Ovary (tissue), 7 donors: ENCODE measurements at regions not wholly inside any gene's neighbourhood (a gene's known extent, or its start where the extent isn't known, plus 50 kb on each side); places are given as distances from the start of the nearest gene placed in this dataset.

ENCODE experiments used
- DNase-seq, 5 donors: peaks; one replicate each; pipeline ENCODE4 v3.0.0-alpha.2; 2019 to 2020
- H3K27ac ChIP-seq, 2 donors: fragments of 200-600 bp; one replicate each; pipeline versions ENCODE4 v1.5.1 to v1.8.0; 2019 to 2022
- H3K27me3 ChIP-seq: fragments of 200-600 bp; one replicate; pipeline ENCODE4 v1.8.0; 2022
- H3K36me3 ChIP-seq: fragments of 200-600 bp; sonication (generic); one replicate; pipeline ENCODE4 v1.5.1; 2019
- H3K4me1 ChIP-seq: one replicate; pipeline ENCODE4 v1.8.1; 2013; ENCODE audit warnings: mild to moderate bottlenecking, moderate library complexity; ENCODE audit not compliant: insufficient read depth
- H3K4me3 ChIP-seq: fragments of 200-600 bp; sonication (generic); one replicate; pipeline ENCODE4 v1.5.1; 2017
- H3K9me3 ChIP-seq, 2 donors: fragments of 200-600 bp in 1 of 2; sonication (generic) in 1 of 2; one replicate each; pipeline versions ENCODE4 v1.5.1 to v1.8.1; 2013 to 2019; ENCODE audit warnings: mild to moderate bottlenecking in 1 of 2, moderate library complexity in 1 of 2
- EP300 ChIP-seq: sonication (generic); formaldehyde crosslinking; IDR thresholded peaks from one replicate; pipeline ENCODE4 v1.6.1; 2017; ENCODE audit warnings: antibody characterized with exemption
- POLR2A ChIP-seq: fragments of 450-650 bp; IDR thresholded peaks from one replicate; pipeline ENCODE4 v1.6.1; 2017; ENCODE audit warnings: antibody characterized with exemption, mild to moderate bottlenecking, moderate library complexity
- WGBS, 3 donors: extraction: QIAGEN DNeasy Blood & Tissue Kit in 1 of 3; methylation state at CpG; one replicate each; pipeline versions ENCODE4 v1.1.5 to v1.1.7; 2013 to 2017; 5-methylcytosine and 5-hydroxymethylcytosine counted together
- intact Hi-C, 4 donors: fragments of 100-400 bp; cut with DNase I; formaldehyde crosslinking; loops; one replicate each; pipeline versions ENCODE4 v1.11.0 to v1.15.1; 2022 to 2023
- TF ChIP-seq, protein P1 (sequence below), 3 donors: fragments of 450-650 bp in 2 of 3; fragments of 200-600 bp in 1 of 3; IDR thresholded peaks; one replicate each; pipeline versions ENCODE4 v1.5.1 to v1.8.0; 2016 to 2022; ENCODE audit warnings: antibody characterized with exemption in 3 of 3, mild to moderate bottlenecking in 1 of 3
- donor health status: DM: no; HTN: no; CAD: no; lungs with moderate emphysema.
- donor health status: DM: no; HTN: no; CAD: no.
- donor health status: Bipolar disorder and iron deficiency.
- donor health status: DM: no; HTN: no; CAD: no.
- donor health status: DM: yes; HTN: yes; CAD: no.

DNA sequence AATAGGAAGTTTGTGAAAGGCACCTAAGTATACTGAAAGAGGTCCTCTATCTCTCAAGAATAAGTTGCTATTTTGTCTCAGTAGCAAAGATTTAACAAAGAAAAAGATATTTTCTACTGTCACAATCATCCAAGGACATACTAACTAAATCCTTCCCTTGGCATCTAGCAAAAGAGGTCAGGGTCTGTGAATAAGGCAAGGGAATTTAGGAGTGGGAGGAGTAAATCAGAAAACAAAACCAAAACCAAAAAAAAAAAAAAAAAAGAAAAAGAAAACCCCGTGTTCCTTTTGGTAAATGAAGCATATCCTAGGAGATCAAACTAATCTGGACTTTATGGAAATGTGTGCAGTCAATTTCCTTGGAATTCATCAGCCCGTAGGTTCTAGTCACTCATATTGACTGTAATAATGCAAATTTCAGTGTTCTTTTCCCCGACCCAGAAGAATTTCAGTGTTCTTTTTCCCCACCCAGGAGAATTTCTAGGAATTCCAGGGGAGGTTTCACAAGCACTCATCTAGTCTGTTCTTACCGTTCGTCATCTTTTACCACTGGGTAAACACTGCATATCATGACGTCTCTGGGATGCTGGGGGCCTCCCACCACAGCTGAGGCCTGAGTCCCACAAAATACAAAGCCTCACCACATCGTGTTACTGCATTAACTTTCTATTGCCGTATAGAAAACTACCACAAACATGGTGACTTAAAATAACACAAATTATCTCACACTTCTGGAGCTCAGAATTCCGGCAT lies 113.8 kb upstream of the CCDC54 start:
- Histone ChIP-seq H3K36me3 (no peaks in the 10 kb centered on the region), H3K4me1 (peaks cover 3% of the 10 kb centered on the region), H3K9me3 (no peaks in the 10 kb centered on the region), H3K27ac (peak overlapping the region; percentile 43 to 64), H3K27me3 (no peaks in the 10 kb centered on the region), H3K4me3 (peak overlapping the region; percentile 26)
- 10 to 24% (median 11%) methylated on average over 9 of the region's 9 CpGs for WGBS, 3 donors
- TF ChIP-seq POLR2A (no peak), EP300 (no peak)
- TF ChIP-seq, protein P1, sequence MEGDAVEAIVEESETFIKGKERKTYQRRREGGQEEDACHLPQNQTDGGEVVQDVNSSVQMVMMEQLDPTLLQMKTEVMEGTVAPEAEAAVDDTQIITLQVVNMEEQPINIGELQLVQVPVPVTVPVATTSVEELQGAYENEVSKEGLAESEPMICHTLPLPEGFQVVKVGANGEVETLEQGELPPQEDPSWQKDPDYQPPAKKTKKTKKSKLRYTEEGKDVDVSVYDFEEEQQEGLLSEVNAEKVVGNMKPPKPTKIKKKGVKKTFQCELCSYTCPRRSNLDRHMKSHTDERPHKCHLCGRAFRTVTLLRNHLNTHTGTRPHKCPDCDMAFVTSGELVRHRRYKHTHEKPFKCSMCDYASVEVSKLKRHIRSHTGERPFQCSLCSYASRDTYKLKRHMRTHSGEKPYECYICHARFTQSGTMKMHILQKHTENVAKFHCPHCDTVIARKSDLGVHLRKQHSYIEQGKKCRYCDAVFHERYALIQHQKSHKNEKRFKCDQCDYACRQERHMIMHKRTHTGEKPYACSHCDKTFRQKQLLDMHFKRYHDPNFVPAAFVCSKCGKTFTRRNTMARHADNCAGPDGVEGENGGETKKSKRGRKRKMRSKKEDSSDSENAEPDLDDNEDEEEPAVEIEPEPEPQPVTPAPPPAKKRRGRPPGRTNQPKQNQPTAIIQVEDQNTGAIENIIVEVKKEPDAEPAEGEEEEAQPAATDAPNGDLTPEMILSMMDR (IDR thresholded peaks at IDR 0.05) = no peak
- DNase-seq = peak in 4 of 5 donors; percentile 20 to 45 (median 29)
- intact Hi-C loops = loop anchor here in 2 of 4 donors (10.0 kb wide), 3 partner anchors 139 to 261 kb away; partner anchors contain the start of gene BBX (in 1 of the 2)

DNA sequence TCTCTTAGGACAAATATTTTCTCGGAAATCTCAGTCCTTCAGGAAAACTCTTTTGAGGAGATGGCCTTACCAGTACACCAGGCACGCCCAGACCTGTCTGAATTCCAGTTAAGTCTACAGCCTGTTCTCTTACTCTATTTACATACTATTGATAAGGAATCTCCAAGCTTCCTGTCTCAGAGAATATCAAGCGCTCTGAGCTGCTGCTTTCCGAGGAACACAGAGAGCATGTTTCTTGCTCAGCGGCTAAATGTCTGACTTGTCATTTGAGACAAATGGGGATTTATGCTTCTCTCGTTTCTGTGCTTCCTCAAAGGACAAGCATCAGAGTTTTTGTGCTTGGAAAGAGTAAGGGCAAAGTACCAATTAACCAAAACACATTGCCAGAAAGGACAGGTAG lies 112.4 kb upstream of the CCDC54 start:
- H3K27ac ChIP-seq = peak overlapping the region in 1 of 2 donors; percentile 36
- no peaks in the 10 kb centered on the region for H3K9me3 ChIP-seq
- no peak for DNase-seq
- H3K36me3 ChIP-seq = no peaks in the 10 kb centered on the region
- 48 to 85% (median 61%) methylated on average over 6 of the region's 6 CpGs for WGBS, 3 donors
- H3K27me3 ChIP-seq = no peaks in the 10 kb centered on the region
- H3K4me1 ChIP-seq = peaks cover 2% of the 10 kb centered on the region
- TF ChIP-seq EP300 (no peak), POLR2A (no peak)
- TF ChIP-seq, protein P1 (IDR thresholded peaks at IDR 0.05) = no peak
- intact Hi-C loops = loop anchor here in 2 of 4 donors (10.0 kb wide), 3 partner anchors 140 to 260 kb away; partner anchors contain the start of gene BBX (in 1 of the 2)
- no peak overlapping the region for H3K4me3 ChIP-seq

DNA sequence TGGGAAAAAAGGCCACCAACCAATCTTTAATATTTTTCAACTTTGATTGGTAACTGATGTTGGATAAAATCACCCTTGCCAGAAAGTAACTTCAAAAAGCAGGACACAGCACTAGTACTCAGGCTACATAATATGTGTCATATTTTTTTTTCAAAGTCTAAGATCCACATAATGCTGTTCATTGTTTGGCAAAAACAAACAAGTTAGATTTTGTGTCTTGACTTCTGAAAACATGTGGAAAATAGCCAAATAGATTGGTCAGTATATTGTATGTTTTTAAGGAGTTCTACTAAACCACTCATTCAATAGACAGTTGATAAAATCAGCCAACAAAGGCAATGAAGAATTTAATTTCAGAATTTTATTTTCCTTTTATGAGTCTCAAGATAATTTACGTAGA lies 111.7 kb upstream of the CCDC54 start:
- H3K9me3 ChIP-seq = no peaks in the 10 kb centered on the region
- no peak for DNase-seq
- no peak overlapping the region for H3K4me3 ChIP-seq
- peaks cover 2% of the 10 kb centered on the region for H3K4me1 ChIP-seq
- H3K27ac ChIP-seq = no peak overlapping the region
- no peak for TF ChIP-seq POLR2A
- TF ChIP-seq, protein P1 (IDR thresholded peaks at IDR 0.05) = no peak
- no peak for TF ChIP-seq EP300
- WGBS, 3 donors = 40 to 98% (median 96%) methylated on average over 1 of the region's 1 CpG
- H3K27me3 ChIP-seq = no peaks in the 10 kb centered on the region
- intact Hi-C loops = loop anchor here in 2 of 4 donors (10.0 kb wide), 3 partner anchors 141 to 259 kb away; partner anchors contain the start of gene BBX (in 1 of the 2)
- H3K36me3 ChIP-seq = no peaks in the 10 kb centered on the region

GRCh38 chr3:107268469-107268868 lies 108.8 kb upstream of the CCDC54 start:
- no peak overlapping the region for H3K4me3 ChIP-seq
- H3K4me1 ChIP-seq = no peaks in the 10 kb centered on the region
- TF ChIP-seq POLR2A = no peak
- no peak for TF ChIP-seq EP300
- TF ChIP-seq, protein P1 (IDR thresholded peaks at IDR 0.05) = no peak
- no peaks in the 10 kb centered on the region for H3K36me3 ChIP-seq
- intact Hi-C loops = loop anchor here in 2 of 4 donors (10.0 kb wide), 3 partner anchors 144 to 256 kb away; partner anchors contain the start of gene BBX (in 1 of the 2)
- no peaks in the 10 kb centered on the region for H3K27me3 ChIP-seq
- H3K27ac ChIP-seq = no peak overlapping the region
- 92 to 95% (median 94%) methylated on average over 4 of the region's 4 CpGs for WGBS, 3 donors
- H3K9me3 ChIP-seq = no peaks in the 10 kb centered on the region
- no peak for DNase-seq
